Stimulated activated CD8-positive, alpha-beta memory T cell treated with anti-CD3 and anti-CD28 coated beads, Interleukin-12 subunit alpha, Interleukin-12 subunit beta, amount 100 ng/mL, for 4 hours (primary cell): ENCODE measurements at regions not wholly inside any gene's neighbourhood (a gene's known extent, or its start where the extent isn't known, plus 50 kb on each side); places are given as distances from the start of the nearest gene placed in this dataset.
"Not testable (repeated sequence)": the region's sequence is repeated elsewhere in the genome, so short reads cannot be mapped to it uniquely, and the experiment has no call there.

Source experiments
- DNase-seq: peaks from one replicate; pipeline ENCODE4 v3.0.0-alpha.2; 2020; ENCODE audit warnings: low read depth

DNA sequence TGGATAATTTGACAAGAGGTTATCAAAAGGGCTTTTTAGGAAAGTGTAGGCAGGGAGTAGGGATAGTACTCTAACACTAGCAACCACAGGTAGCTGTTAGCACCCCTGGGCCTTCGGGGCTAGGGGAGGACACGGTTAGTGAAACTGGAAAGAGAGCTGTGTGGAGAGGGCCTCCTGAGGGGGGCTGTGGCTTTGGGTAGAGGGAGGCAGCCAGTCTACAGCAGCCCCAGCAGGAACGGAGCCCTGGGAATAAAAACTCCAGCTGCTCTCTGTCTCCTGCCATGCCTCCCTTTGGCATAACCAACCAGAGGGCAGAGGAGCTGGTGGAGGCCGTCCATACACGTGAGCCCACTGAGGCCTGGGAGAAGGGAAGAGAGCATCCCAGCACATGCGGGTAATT lies 223.2 kb downstream of the FOXD2 start:
- DNase-seq, result no peak

DNA sequence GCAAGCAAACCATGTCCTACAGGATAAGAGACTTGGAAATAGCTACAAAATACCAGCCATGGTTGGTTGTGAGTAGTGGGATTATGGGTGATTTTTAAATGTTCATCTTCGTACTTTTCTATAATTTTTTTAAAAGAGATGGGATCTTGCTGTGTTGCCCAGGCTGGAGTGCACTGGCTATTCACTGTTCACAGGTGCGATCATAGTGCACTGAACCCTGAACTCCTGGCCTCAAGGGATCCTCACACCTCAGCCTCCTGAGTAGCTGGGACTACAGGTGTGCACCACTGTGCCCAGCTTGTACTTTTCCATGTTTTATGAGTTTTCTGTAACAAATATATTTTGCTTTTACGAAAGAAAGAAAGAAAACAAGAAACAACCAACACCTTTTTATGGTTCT lies 224.2 kb downstream of the FOXD2 start:
- DNase-seq, result no peak

GRCh38 chr1:47663286-47663685 lies 225.4 kb downstream of the FOXD2 start:
- no peak for DNase-seq

- DNase-seq, result no peak
These were observed 226.5 kb downstream of the FOXD2 start for GRCh38 chr1:47664356-47664755.

- not testable (repeated sequence) for DNase-seq
These were observed 227.1 kb downstream of the FOXD2 start for GRCh38 chr1:47664896-47665295.

DNA sequence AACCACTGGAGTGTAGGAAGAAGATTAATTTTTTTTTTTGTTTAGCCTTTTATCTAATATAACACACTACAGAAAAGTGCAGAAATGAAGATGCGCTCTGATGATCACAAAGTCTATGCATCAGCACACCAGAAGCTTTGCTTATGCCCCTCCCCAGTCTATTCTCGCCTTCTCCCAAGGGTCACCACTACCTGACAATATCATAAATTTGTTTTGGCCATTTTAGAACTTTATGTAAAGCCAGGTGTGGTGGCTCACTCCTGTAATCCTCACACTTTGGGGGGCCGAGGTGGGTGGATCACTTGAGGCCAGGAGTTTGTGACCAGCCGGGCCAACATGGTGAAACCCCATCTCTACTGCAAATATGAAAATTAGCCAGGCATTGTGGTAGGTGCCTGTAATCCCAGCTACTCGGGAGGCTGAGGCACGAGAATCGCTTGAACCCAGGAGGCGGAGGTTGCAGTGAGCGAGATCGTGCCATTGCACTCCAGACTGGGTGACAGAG lies 231.3 kb downstream of the FOXD2 start:
- no peak for DNase-seq

GRCh38 chr1:47672622-47673021 lies 234.8 kb downstream of the FOXD2 start:
- DNase-seq, result no peak

GRCh38 chr1:47674189-47674588 lies 236.3 kb downstream of the FOXD2 start:
- DNase-seq, result no peak

GRCh38 chr1:47675047-47675675 lies 237.3 kb downstream of the FOXD2 start:
- DNase-seq, result no peak

DNA sequence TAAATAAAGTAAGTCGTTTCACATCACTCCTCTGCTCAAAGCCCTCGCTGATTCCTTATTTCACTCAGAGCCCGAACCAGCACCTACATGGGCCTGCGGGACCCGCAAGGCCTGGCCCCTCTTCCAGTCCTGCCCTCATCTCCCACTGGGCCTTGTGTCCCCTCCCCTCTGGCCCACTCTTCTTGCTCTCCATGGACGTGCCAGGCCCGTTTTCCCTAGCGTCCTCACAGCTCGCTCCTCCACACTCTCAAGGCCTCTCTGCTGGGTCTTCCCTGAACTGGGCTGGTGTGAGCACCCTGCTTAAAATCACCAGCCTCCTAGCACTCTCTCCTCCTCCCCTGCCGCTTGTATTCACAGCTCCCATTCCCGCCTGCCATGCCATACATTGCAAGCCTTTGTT lies 237.9 kb downstream of the FOXD2 start:
- no peak for DNase-seq

DNA sequence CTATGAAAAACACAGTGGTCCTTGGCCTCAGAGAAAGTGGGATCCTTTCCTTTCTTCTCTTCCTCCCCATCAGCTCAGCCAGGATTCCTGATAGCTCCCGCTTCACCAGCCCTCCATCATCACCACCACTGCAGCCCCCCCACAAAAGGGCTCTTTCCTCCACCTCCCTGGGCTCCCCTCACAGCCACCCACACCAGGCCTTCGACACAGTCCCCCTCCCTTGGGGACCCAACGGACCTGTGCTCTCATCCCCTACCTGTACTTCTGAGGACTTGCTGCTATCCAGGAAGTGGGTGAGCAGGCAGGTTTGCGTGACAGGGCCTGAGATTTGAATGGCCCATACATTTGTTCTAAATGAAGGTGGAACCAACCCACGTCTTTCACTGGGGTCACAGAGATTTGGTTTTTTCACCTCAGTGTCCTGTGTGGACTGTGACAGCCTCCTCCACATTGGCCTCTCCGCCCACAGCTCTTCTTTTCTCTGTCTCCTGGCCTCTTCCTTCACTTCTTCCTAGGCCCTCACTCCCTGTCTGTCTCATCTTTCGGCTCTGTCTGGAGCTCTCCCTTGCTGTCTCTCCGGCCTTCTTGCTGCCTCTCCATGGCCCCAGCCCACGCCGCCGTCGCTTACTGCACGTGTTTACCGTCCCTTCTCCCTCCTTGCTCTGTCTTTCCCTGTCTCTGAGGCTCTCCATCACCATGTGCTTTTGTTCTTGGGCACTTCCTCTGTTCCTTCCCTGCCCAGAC lies 238.6 kb downstream of the FOXD2 start:
- no peak for DNase-seq

GRCh38 chr1:47677241-47677940 lies 239.5 kb downstream of the FOXD2 start:
- DNase-seq, result no peak

DNA sequence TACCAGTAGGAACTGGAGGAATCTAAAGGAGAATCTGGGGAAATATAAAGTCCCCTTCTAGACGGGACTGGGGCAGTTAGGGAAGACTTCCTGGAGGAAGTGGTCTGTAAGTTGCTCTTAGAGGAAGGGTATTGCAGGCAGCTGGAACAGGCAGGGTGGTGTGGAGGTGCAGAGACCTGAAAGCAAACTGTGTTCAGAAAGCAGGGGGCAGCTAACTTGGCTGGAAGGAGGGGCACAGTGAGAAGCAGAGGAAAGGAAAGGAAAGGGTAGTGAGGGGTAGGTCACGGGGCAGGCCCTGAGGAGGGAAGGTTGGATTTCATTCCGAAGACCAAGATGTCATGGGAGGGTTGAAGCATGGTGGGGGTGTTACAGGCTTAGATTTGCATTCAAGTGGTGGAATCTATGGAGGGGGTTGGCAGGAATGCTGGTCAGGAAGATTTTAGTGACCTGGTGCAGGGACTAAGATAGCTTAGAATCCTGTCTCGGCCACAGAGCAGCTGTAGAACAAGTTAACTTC lies 240.7 kb downstream of the FOXD2 start:
- DNase-seq, result no peak

GRCh38 chr1:47679301-47679791 lies 241.5 kb downstream of the FOXD2 start:
- no peak for DNase-seq

DNA sequence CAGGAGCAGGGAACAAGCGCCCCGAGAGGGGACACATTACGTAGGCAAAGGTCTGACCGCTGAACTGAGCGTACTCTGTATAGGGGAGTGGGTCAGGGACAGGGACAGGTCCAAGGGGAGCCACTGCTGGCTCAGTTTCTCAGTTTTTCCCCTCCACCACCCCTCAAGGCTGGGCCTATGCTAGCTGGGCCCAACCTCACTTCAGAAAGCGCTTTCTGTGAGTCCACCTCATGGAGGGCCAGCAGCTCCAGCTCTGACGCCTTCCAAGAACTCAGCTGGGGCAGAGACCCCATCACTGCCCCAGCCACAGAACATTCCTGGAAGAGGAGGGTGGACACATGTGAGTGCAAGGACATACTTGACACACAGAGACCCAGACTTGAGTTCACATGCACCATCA lies 242.0 kb downstream of the FOXD2 start:
- DNase-seq, result no peak

DNA sequence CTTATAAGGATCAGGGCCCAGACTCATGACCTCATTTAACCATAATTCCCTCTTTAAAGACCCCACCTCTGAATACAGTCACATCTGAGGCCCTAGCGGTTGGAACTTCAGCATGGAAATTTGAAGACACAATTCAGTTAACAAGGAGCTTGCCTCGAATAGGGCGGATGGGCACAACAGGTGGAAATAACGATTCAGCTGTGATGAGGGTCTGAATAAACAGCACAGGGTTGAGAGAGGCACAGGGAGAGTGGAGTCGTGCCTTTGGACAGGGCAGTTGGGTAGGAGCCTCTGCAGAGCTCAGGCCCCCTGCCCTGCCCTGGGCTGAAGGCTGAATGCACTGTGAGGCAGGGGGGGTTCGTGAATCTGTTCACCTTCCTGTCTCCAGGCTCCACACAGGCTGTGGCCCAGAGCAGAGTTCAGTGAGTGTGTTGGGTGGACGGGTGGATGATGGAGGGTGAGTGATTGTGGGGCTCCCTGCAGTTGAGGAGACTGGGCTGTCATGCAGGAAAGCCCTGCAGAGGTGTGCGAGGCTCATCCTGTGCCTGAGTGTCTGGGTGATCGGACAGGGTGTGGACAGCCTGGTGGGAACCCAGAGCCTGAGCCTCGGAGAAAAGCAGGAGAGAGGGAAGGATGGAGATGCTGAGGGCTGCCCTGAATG lies 243.1 kb downstream of the FOXD2 start:
- DNase-seq, result no peak

GRCh38 chr1:47681735-47682134 lies 243.9 kb downstream of the FOXD2 start:
- DNase-seq, result no peak

DNA sequence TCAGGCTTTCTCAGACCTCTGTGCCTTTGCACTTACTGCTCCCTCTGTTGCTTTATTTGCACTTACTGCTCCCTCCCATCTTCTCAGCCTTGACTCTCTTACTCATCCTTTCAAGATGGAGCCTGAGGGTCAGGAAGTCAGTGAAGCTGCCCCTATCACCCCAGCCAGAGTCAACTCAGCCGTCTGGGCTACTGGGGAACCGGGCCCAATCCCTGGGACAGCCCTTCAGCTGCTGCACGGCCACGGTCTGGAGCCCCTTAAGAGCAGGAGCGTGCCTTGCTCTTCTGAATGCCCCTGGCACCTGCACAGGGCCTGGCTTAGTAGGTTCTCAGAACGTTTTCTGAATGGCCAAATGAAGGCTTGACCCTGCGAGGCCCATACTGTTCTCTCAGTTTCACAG lies 244.4 kb downstream of the FOXD2 start:
- DNase-seq, result no peak

DNA sequence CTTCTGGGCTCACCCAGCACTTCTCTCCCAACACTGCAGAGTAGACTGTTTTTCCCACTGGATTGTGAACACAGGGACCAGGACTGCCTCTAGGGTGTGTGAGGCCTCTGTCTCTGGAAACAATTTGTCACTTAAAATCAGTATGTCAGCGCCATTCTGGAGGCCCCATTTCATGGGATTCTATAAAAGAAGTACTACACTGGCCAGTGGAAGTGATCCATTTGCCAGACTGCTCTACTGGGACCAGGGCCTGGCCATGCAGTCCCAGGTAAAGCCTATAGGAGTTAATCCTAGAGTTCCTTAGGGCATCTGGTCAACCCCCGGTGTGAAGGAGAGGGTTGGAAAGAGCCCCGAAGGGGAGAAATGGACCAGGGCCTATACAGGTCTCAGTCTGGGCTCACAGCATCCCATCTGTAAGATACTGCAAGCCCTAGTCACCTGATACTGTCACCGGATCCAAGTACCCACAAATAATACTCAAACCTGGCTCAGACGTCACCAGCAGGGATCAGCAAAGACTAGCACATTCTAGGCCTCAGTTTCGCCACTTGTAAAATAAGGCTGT lies 245.0 kb downstream of the FOXD2 start:
- DNase-seq, result no peak

DNA sequence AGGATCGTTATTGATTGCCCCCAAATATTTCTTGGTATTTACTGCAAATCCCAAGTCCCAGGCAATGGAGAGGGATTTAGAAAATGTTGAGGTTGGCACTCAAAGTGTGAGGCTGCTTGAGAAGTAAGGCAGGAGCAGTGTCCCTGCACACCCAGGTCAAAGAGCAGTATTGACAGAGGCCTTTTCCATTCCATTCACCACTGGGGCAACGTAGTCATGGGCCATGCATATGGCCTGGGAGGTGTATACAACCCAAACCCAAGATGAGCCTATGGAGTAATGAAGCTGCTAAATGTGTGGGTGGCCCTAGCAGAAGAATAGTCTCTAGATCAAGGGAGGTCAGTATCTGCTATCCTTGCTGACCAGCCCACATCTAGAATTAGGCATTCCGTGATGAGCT lies 245.6 kb downstream of the FOXD2 start:
- DNase-seq, result no peak

- no peak for DNase-seq
These were observed 246.7 kb downstream of the FOXD2 start for GRCh38 chr1:47684518-47684917.
